GM12892 (cell line): ENCODE measurements at regions not wholly inside any gene's neighbourhood (a gene's known extent, or its start where the extent isn't known, plus 50 kb on each side); places are given as distances from the start of the nearest gene placed in this dataset.

Experiments used
- POLR2A ChIP-seq: IDR thresholded peaks from 2 replicates; pipeline ENCODE4 v1.6.1; 2011; ENCODE audit warnings: low read depth, low read length, control low read depth
- POLR2AphosphoS5 ChIP-seq: IDR thresholded peaks from 2 replicates; pipeline ENCODE4 v1.6.1; 2011; ENCODE audit warnings: low read depth, low read length, control low read depth
- TAF1 ChIP-seq: IDR thresholded peaks from 2 replicates; pipeline ENCODE4 v1.6.1; 2011; ENCODE audit warnings: low read depth, mild to moderate bottlenecking, control low read depth, low read length, borderline replicate concordance

GRCh38 chr4:45646885-45647590 is 476.8 kb downstream of the GABRG1 start:
- TF ChIP-seq TAF1: no peak
- TF ChIP-seq POLR2A: no peak
- no peak for TF ChIP-seq POLR2AphosphoS5
